Stimulated activated CD8-positive, alpha-beta memory T cell treated with anti-CD3 and anti-CD28 coated beads, Interleukin-4, amount 100 ng/mL, for 48 hours (primary cell): ENCODE measurements at regions not wholly inside any gene's neighbourhood (a gene's known extent, or its start where the extent isn't known, plus 50 kb on each side); places are given as distances from the start of the nearest gene placed in this dataset.

Experiments
- DNase-seq: peaks from one replicate; pipeline ENCODE4 v3.0.0-alpha.2; 2020

DNA sequence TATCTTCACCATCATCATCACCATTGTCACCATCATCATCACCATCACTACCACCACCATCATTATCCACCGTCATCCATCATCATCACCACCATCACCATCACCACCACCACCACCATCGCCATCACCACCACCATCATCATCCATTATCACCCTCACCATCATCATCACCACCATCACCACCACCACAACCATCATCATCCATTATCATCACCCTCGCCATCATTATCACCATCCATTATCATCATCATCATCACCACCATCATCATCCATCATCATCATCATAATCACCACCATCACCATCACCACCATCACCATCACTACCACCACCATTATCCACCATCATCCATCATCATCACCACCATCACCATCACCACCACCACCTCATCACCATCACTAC is 95.6 kb downstream of the C16orf95 start:
- no peak for DNase-seq

DNA sequence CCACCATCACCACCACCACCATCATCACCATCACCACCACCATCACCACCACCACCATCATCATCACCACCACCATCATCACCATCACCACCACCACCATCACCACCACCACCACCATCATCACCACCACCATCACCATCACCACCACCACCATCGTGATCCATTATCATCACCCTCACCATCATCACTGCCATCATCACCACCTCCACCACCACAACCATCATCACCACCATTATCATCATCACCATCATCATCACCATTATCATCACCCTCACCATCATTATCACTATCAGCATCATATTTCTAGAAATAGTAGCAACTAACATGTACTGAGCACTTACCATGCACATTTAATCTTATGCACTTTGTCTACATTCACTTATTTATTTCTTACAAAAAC is 94.9 kb downstream of the C16orf95 start:
- no peak for DNase-seq

DNA sequence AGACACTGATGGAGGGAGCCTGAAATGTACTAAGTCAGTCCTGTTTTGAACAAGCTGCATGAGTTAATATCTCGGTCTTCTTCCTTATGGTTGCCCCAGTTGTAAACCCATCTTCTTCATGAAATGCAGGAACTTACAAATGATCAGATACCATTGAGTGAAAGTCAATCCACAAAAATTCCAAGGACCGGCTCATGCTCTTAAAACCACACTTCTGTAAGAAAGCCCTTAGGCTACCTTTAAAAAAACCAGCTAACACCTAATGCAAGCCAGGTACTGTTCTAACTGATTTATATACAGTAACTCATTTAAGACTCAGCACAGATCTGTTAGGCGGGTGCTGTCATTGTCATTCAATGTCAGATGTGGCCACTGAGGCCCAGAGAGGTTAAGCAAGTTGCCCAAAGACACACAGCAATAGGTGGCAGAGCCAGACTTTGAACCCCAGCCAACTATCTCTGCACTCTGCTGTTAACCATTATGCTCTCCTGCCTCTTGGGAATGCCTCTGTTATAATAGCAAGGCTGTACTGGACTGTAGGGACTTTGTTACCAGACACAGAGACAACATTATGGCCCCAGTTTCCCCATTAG is 93.4 kb downstream of the C16orf95 start:
- DNase-seq = no peak

DNA sequence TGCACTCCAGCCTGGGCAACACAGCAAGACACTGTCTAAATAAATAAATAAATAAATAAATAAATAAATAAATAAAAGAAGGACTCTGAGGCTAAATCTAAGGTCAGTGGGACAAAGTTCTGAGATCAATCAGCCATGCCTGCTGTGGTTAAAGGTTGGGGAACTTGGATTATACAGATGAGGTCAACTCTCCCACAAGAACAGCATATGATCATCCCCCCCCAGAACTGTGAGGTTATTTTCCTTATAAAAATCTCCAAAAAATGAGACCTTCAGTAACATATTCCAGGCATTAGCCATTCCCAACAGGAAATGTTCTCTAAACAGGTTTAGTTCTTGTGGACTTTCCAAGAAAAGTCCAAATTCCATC is 90.3 kb downstream of the C16orf95 start:
- DNase-seq = no peak

DNA sequence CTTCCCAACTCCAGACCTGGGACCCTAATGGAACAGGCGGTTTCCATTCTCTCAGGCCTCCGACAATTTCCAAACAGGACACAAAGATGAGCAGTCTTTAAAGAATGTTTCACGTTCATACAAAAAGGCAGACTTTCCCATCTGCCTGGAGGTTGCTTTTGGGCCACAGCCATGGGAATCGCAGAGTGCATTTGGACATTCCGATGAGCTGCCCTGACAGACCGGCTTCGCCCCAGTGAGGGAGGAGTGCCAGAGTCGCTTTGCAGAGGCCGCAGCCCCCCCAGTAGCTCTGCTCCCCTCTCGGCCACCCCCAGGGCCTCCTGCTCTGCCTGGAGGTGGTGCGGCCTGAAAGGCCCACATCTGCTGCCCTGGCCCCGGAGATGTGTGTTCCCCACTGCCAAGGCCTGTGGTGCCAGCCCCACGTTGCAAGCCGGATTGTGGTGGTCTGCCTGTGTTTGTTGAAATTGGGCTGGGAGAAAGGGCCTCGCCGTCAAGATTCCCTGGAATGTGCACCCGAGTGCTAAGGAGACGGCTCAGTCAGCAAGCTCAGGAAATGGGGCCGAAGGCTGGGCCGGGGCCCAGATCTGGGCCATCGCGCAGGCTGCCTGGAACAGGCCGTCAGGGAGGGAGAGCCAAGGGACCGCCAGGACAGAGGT is 89.8 kb downstream of the C16orf95 start:
- no peak for DNase-seq

DNA sequence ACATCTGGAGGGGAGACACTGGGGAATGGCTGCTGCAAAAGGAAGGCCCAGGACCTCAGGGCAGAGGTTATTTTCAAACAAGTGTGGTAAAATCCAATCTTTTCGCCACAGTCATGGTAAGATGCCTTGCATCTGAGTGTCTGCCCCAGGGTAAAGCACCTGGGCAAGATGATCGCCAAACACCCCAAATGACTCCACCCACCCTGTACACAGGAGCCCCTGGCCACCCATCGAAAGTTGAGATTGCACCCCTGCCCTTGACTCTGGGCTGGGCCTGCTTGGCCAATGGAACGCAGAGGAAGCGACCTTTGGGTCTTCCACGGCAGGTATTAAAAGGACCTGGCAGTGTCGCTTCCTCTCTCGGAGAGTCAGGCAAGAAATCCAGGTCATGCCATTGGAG is 88.8 kb downstream of the C16orf95 start:
- DNase-seq = no peak

DNA sequence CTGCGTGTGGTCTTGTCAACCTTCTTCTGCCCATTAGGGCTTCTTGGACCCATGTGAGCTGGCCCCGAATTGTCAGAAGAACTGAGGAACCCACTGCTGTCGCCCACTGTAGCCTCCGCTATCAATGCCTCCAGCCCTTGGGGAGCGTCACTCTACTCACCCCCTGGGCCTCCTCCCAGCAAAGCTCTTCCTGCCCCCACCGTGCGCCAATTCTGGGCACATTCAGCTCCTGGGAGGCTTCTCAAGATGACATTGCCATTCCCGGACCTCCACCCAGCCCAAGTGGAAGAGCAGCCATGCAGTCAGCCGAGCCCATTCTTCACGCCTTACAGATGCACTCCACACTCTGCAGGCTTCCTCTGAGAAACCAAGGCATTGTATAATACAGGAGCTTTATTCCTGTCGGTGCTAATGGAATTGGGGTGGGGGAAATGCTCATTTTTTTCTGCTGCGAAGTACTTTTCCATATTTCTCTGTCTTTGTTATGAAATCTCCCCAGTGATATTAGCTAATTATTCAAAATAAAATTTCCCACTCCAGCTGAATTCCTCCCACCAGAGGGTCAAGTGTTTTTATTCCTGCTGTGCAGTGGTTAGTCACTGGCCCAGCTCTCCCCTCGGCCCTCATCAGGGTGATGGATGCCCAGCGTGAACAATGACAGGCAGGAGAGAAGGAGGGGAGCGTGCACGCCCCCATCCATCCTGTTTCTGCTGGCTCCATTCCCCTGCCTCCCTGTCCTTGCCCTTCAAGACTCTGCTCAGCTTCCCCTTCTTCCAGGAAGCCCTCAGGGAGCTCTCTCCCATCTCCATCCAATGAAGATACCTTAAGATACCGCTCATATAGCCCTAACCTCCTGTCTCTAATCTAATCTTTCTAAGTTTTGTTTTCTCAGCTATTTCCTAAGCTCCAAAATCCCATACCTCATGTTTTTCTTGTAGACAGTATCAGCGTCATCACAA is 87.7 kb downstream of the C16orf95 start:
- DNase-seq = no peak

DNA sequence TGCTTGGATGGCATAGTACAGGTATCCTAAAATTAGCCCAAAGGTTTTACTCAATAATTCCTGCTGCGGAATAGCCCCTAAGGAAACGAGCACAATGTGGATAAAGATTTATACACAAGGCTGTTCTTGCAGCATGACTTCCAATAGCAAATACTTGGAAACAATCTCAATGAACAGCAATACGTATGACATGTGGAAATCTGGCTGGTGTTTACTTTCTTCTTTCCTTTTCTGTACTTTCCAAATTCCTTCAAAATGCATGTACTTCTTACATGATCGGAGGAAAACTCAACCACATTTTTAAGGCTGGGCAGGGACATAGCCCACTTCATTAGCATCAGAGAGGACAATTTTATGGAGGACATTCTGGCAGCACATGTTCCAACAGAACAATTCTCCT is 86.6 kb downstream of the C16orf95 start:
- DNase-seq = no peak

DNA sequence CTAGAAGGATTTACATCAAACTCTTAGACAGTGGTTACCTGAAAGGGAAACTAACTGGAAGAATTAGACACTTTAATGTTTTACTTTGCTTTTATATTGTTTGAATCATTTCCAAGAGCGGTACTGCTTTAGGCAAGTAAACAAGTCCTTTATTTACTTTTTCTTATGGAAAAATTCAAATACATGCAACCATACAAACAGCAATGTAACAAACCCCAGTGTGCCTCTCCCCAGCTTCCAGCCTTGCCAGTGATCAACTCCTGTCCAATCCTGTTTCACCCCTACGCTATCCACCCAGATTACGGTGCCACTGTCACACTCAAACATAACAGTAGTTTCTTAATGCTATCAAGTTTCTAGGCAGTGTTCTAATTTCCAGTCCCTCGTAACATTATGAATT is 85.9 kb downstream of the C16orf95 start:
- DNase-seq = no peak

DNA sequence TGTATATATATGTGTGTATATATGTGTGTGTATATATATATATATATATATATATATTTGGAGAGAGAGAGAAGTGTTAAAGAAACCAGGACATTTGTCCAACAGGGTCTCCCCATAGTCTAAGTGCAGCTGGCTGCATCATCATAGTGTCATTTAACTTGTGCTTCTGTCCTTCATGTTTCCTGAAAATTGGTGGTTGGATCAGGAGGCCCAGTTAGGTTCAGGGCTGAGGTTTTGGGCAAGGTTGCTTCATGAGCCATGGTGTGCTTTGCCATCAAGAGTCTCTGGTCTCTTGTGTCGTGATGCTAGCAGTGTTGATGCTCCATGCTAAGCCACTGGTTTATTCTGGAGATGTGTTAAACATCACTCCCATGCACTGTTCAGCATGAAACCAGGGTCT is 85.3 kb downstream of the C16orf95 start:
- no peak for DNase-seq

DNA sequence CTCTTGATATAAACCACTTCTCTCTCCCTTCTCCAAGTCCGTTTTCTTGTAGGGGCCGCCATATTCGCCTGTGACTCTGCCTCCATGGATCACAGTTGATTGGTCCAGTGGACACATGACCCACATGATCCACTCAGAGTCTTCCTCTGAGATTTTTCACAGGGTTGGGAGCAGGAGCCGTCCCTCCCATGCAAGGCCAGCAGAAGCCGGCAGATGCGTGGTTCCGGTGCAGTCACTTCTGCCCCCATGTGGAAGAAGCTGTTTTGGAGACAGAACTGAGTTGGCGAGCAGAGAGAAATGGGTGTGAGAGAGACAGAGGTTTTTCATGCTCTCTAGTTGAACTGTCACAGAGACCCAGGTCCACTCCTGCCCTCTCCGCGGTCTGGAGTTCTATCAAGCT is 83.3 kb downstream of the C16orf95 start:
- DNase-seq = no peak

DNA sequence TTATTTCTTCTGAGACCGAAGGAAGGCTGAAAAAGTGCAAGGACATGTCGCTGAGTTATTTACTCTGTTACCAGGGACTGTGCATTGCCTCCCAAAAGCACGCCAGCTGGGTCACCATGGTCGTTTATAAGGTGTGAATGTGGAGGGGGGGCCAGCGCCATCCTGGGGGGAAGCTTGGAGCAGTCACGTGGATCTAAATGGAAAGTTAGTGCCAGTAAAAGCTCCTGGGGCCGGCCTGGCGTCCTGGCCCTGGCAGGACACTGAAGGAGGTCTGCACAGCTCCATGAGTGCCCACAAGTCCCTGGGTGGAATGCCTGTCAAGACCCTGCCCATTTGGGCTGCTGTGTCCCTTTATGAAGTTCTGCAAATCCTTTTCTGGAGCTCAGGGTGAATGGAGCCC is 82.6 kb downstream of the C16orf95 start:
- DNase-seq = no peak

DNA sequence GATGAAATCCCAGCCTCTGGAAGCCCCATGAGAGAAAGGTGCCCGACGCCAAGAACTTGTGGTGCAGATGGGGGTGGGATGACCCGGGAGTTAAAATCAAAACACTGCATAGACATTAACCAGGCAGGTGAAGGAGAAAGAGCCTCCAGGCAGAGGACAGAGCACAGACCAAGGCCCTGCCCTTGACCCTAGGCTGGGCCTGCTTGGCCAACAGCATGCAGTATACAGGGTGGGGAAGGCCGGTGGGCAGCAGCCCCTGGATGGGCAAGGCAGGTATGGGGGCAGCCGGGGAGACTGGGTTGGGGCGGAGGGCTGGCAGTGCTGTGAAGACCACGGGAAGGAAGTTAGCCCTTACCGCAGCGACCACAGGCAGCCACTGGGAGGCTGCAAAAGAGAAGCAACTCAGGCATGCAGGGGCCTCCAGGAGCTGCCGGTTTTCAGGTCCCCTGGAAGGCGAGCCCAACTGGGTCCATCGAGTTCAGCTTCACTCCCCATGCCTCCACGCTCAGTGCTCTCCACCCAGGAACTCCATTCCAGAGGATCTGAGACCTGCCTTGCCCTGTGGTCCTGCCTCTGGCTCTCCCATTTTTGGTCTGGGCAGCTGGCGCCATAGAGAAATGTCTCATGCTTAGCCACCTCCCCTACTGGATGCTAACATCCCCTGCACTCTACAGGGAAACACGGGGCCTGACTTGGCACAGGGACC is 81.2 kb downstream of the C16orf95 start:
- no peak for DNase-seq

DNA sequence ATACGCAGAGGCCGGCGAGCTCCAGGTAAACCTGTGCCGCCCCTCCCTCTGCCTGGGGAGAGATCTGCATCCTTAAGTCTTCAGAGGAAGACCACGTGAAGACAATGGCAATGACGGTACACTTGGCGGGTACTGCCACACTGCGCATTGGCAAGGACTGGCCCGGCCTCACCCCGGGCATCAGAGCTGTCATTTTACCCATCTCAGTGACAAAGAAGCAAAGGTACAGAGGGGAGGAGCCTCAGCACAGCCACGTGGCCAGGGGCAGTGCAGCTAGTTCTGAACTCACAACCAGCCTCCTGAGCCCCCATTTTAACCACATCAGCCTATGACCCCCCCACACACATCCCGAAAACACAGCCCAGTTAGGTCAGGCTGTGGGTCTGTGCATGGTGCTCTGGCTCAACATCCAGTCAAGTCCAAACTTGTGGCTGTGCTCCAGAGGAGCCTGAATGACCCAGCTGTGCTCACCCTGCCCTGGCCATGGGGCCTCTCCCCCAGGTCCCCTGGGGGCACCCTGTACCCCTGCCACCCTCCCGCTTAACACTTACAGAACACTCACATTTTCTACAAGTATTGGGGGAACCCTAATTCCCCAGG is 80.6 kb downstream of the C16orf95 start:
- no peak for DNase-seq

DNA sequence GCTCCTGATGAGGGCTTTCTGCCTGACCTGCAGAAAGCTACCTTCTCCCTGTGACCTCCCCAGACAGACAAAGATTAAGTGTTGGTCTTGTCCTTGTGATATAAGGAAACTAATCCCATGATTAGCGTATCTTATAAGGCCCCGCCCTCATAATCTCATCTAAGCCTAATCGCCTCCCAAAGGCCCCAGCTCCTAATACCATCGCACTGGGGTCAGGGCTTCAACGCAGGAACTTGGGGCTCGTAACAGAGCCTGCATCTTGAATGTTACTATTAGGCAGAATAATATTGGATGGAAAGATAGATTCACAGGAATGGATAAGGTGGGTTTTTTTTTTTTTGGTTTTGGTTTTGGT is 78.9 kb downstream of the C16orf95 start:
- no peak for DNase-seq

DNA sequence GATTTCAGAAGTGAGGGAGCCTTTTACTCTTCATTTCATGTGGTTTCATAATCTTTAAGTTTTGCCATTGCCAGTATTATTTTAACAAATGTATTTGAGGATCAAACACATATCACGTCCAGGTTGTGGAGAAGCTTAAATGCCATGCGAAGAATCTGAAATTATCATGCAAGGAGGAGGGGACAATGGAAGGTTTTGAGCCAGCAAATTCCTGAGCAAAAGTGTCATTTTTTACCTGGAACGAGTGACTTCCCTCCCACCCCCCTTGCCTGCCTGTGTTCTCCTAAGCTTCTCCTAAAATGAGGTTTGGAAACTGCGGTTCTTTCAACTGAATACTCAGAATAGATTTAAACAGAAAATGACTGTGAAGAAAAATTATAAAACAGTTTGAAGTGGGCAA is 77.6 kb downstream of the C16orf95 start:
- DNase-seq = no peak

DNA sequence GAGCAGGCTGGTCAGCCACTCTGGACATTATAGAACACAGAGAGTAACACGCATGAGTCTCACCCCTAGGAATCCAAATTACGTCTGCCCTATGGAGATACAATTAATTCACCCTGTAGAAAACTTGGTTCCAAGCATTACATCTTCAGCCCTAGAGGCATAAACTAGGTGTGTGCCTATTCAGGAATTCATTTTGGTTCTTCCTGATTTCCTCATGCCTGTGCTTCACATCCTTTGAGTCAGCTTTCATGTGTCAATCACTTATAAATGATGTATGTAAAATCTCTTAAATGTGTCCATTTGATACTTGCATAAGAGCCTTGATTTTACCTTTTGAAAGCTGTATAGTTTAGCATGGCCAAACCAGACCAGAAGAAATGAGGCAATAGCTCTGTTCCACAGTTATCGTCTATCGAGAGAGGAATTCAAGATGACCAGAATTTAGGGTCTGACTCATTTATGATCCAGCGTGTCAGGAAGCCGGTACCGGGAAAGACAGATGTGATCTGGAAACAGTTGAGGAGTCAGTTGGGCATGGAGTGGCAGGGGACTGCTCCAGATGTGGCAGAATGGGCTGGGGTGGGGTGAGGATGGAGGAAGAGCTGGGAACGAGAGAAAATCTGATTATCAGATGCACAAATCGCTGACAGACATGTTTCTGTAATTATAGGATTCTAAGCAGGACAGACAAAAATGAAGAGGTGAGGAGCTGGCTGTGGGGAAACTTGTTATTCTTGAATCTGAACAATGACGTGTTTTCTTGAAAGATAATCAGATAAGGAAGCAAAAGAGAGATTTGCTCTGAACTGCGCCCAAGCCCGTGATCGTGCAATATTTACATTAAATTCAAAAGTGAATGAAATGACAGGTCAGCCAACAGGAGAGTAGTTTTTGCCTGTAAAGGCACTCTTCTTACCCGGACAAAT is 76.7 kb downstream of the C16orf95 start:
- DNase-seq = no peak

DNA sequence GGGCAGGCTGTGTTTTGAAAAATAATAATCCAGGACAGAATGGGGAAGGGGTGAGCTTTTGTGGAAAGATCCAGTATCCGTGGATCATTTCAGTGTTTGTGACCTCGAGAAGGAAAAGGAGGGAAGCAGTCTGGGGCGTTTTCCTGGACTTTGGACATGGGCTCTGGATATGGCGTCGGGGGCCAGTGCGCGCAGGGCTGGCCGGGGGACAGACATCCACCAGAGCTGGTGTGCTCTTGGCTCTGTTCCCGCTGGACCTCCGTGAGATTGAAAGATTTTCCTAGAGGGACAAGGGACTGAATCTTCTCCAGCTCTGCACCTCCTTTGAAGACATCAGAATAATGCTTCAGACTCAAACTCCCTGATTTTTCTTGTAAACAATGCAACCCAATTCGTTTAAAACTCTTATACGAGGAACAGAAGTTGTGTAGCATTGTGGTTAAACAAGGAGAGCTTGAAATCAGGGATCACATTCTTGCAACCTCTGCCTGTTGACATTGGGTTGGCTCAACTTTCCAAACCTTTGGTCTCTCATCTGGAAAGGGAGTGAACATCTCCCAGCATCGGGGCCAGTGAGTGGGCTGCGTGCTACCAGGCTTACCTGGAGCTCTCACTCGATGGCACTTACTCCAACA is 75.9 kb downstream of the C16orf95 start:
- no peak for DNase-seq

DNA sequence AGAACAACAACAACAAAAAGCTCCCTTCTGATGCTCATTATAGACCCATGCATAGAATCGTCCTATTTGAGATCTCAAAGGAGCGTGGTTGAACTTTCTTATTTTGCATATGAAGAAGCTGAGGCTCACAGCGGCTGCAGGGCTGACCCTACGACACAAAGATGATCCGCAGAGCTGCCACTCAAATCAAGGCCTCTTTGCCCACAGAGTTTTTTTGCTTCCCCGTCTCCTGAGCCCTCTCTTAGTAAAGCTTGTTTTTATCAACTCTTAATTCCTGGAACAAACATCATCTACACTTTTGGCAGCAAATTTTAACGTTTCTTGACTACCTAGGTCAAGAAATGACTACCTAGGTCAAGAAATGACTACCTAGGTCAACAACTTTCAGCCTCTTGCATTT is 73.7 kb downstream of the C16orf95 start:
- no peak for DNase-seq

DNA sequence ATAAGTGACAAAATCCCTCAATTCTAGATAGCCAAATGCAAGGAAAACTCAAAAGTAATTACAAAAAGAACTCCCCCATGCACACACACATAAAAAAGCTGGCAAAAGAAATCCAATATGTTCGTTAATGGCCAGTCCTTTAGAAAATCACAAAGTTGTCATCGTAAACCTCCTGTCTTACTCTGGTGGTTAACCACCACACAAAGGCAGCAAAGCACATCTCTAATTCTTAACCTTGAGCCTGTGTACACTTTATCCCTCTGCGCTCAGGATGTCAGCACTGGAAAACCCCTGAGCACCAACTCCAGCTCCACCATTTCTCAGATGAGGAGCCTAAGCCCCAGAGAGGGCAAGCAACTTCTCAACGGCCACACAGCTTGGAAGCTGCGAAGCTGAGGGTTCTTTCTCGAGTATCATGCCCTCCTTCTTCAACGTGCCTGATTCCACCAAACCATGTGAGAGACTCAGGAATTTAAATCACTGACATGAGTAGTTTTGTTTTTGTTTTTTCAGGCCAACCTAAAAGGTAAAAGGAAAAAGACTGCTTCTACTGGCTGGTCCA is 72.5 kb downstream of the C16orf95 start:
- DNase-seq = no peak

DNA sequence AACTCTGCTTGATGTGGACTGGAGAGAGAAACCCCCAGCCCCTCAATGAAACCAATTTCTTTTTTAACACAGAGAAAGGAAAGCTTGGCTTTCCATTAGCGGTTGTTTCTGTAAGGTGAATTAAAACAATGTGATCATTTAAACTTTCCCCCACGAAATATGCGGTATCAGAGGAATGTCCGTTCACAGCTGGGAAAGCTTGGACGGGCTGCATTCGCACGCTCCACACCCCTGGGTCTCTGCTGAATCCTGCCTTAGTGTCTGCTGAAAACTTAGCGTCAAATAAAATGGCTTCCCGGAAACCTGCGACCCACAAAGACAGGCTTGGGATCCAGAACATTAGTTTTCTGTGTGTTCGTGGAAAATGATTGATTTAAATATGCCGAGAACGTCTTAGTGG is 71.7 kb downstream of the C16orf95 start:
- no peak for DNase-seq
